H1 (cell line): ENCODE measurements at regions not wholly inside any gene's neighbourhood (a gene's known extent, or its start where the extent isn't known, plus 50 kb on each side); places are given as distances from the start of the nearest gene placed in this dataset.

Experiments
- CTCF ChIA-PET: fragments of 300-600 bp; sonication (Branson Sonifier 250); formaldehyde crosslinking; loops from one replicate; lab custom pipeline; 2021; ENCODE audit not compliant: partially characterized antibody; lab: Charles Lee
- POLR2A ChIA-PET: fragments of 300-600 bp; sonication (Branson Sonifier 250); formaldehyde crosslinking; loops from one replicate; lab custom pipeline; 2021; ENCODE audit warnings: inconsistent platforms; ENCODE audit not compliant: partially characterized antibody; lab: Charles Lee
- DNase-seq, 2 experiments: peaks; one replicate each; pipeline versions ENCODE4 v3.0.0 to v3.0.0-alpha.2; 2010 to 2022; ENCODE audit warnings: low spot score in 2 of 2, low read depth in 1 of 2, mixed read lengths in 1 of 2
- FAIRE-seq: peaks from 2 replicates; lab custom pipeline; 2011; peaks lifted over from hg19 to GRCh38; lab: Jason Lieb, UNC
- H2AFZ ChIP-seq: 2 replicates; pipeline ENCODE4 v1.8.1; 2012; ENCODE audit warnings: low read length, inconsistent platforms
- H2AK5ac ChIP-seq: 2 replicates; pipeline ENCODE4 v1.6.1; 2013; ENCODE audit warnings: low read depth, low read length
- H2BK120ac ChIP-seq: replicated peaks from 2 replicates; pipeline ENCODE3; 2013; ENCODE audit warnings: low read depth, low read length, inconsistent platforms
- H2BK12ac ChIP-seq: 2 replicates; pipeline ENCODE4 v1.6.1; 2013; ENCODE audit warnings: low read depth, low read length
- H2BK15ac ChIP-seq: 2 replicates; pipeline ENCODE4 v1.6.1; 2013; ENCODE audit warnings: low read length
- H2BK20ac ChIP-seq: 2 replicates; pipeline ENCODE4 v1.6.1; 2013; ENCODE audit warnings: low read length
- H2BK5ac ChIP-seq: 2 replicates; pipeline ENCODE4 v1.6.1; 2013; ENCODE audit warnings: low read depth, low read length
- H3K14ac ChIP-seq: 2 replicates; pipeline ENCODE4 v1.6.1; 2013; ENCODE audit warnings: inconsistent platforms; ENCODE audit not compliant: insufficient read length
- H3K18ac ChIP-seq: 2 replicates; pipeline ENCODE4 v1.6.1; 2013; ENCODE audit warnings: low read length; ENCODE audit errors: extremely low read depth
- H3K23ac ChIP-seq: 2 replicates; pipeline ENCODE4 v1.6.1; 2013; ENCODE audit warnings: inconsistent platforms; ENCODE audit not compliant: insufficient read length
- H3K23me2 ChIP-seq: 2 replicates; pipeline ENCODE4 v1.6.1; 2013; ENCODE audit warnings: low read depth, low read length
- H3K27ac ChIP-seq: 2 replicates; pipeline ENCODE4 v1.6.1; 2011; ENCODE audit warnings: low read depth, low read length, inconsistent platforms
- H3K27me3 ChIP-seq, 4 experiments: replicated peaks in 1 of 4; 1 replicate in 1 of 4; 2 replicates in 3 of 4; pipeline versions ENCODE4 v1.6.1 to v1.8.1; 2011 to 2013; ENCODE audit warnings: low read length in 3 of 4, mild to moderate bottlenecking in 3 of 4, inconsistent platforms in 2 of 4, mixed read lengths in 2 of 4, moderate library complexity in 1 of 4; ENCODE audit not compliant: control insufficient read depth in 3 of 4, insufficient read depth in 3 of 4; ENCODE audit errors: extremely low read depth in 1 of 4
- H3K36me3 ChIP-seq, 4 experiments: 2 replicates each; pipeline versions ENCODE4 v1.6.1 to v1.8.1; 2011 to 2013; ENCODE audit warnings: mild to moderate bottlenecking in 4 of 4, low read length in 3 of 4, moderate library complexity in 2 of 4, control low read depth in 1 of 4, inconsistent platforms in 1 of 4; ENCODE audit not compliant: insufficient read depth in 4 of 4, control insufficient read depth in 2 of 4
- H3K4ac ChIP-seq: replicated peaks from 2 replicates; pipeline ENCODE3; 2013; ENCODE audit warnings: low read length, low read depth, mixed read lengths, inconsistent platforms; ENCODE audit not compliant: insufficient read length
- H3K4me1 ChIP-seq, 4 experiments: replicated peaks in 1 of 4; 1 replicate in 1 of 4; 2 replicates in 3 of 4; pipeline versions ENCODE4 v1.6.1 to v1.8.1; 2011 to 2013; ENCODE audit warnings: low read length in 3 of 4, inconsistent platforms in 2 of 4, mixed read lengths in 1 of 4; ENCODE audit not compliant: insufficient read depth in 4 of 4, control insufficient read depth in 3 of 4
- H3K4me2 ChIP-seq, 2 experiments: 2 replicates each; pipeline versions ENCODE4 v1.6.1 to v1.8.1; 2011 to 2013; ENCODE audit warnings: low read depth in 2 of 2, low read length in 2 of 2, control low read depth in 1 of 2, inconsistent platforms in 1 of 2, mild to moderate bottlenecking in 1 of 2; ENCODE audit not compliant: insufficient read depth in 1 of 2
- H3K4me3 ChIP-seq, 4 experiments: fragments of 200-600, 300-600 bp in 1 of 4; sonication (generic), shearing (Covaris generic), sonication (Bioruptor Twin) in 1 of 4; 2 replicates each; pipeline versions ENCODE4 v1.5.1 to v1.8.1; 2011 to 2016; ENCODE audit warnings: low read length in 4 of 4, low read depth in 3 of 4, control low read depth in 2 of 4, inconsistent platforms in 2 of 4, mild to moderate bottlenecking in 2 of 4, mixed read lengths in 1 of 4, moderate library complexity in 1 of 4; ENCODE audit not compliant: insufficient read depth in 2 of 4; ENCODE audit errors: extremely low read depth in 1 of 4
- H3K56ac ChIP-seq: replicated peaks from 2 replicates; pipeline ENCODE3; 2013; ENCODE audit warnings: low read depth, mild to moderate bottlenecking, mixed read lengths, low read length, inconsistent platforms; ENCODE audit not compliant: insufficient read length
- H3K79me1 ChIP-seq: 2 replicates; pipeline ENCODE4 v1.6.1; 2013; ENCODE audit warnings: low read depth, low read length, control low read depth
- H3K79me2 ChIP-seq, 2 experiments: 2 replicates each; pipeline versions ENCODE4 v1.6.1 to v1.8.1; 2012 to 2013; ENCODE audit warnings: low read length in 2 of 2, mild to moderate bottlenecking in 2 of 2, inconsistent platforms in 1 of 2; ENCODE audit not compliant: insufficient read depth in 2 of 2, control insufficient read depth in 1 of 2
- H3K9ac ChIP-seq, 4 experiments: replicated peaks in 1 of 4; 1 replicate in 1 of 4; 2 replicates in 3 of 4; pipeline versions ENCODE4 v1.6.1 to v1.8.1; 2011 to 2013; ENCODE audit warnings: low read depth in 3 of 4, low read length in 3 of 4, control low read depth in 2 of 4, mild to moderate bottlenecking in 2 of 4, moderate library complexity in 2 of 4, inconsistent platforms in 1 of 4; ENCODE audit errors: extremely low read depth in 1 of 4
- H3K9me3 ChIP-seq, 2 experiments: 2 replicates each; pipeline versions ENCODE4 v1.6.1 to v1.8.1; 2012 to 2013; ENCODE audit warnings: mild to moderate bottlenecking in 2 of 2, moderate library complexity in 2 of 2, control low read depth in 1 of 2, inconsistent platforms in 1 of 2, low read depth in 1 of 2, low read length in 1 of 2, mixed read lengths in 1 of 2; ENCODE audit not compliant: insufficient read depth in 2 of 2
- H4K20me1 ChIP-seq, 2 experiments: replicated peaks in 1 of 2; 2 replicates each; pipeline versions ENCODE3 to v1.8.1; 2011 to 2013; ENCODE audit warnings: inconsistent platforms in 2 of 2, low read length in 2 of 2, mild to moderate bottlenecking in 1 of 2; ENCODE audit not compliant: insufficient read depth in 2 of 2, control insufficient read depth in 1 of 2
- H4K5ac ChIP-seq: 2 replicates; pipeline ENCODE4 v1.6.1; 2013; ENCODE audit warnings: low read length, low read depth, mixed read lengths, inconsistent platforms; ENCODE audit not compliant: insufficient read length
- H4K8ac ChIP-seq: 2 replicates; pipeline ENCODE4 v1.8.0; 2013; ENCODE audit warnings: mild to moderate bottlenecking, moderate library complexity, low read length, inconsistent platforms; ENCODE audit not compliant: insufficient read depth; ENCODE audit errors: extremely low read depth
- H4K91ac ChIP-seq: replicated peaks from 2 replicates; pipeline ENCODE3; 2013; ENCODE audit warnings: low read length, mixed read lengths, inconsistent platforms; ENCODE audit not compliant: insufficient read length
- FOSL1 ChIP-seq: IDR thresholded peaks from 2 replicates; pipeline ENCODE4 v1.6.1; 2011; ENCODE audit warnings: mild to moderate bottlenecking, low read depth, low read length, moderate library complexity; ENCODE audit not compliant: insufficient read depth
- JUN ChIP-seq: IDR thresholded peaks from 2 replicates; pipeline ENCODE4 v1.6.1; 2011; ENCODE audit warnings: low read depth, mild to moderate bottlenecking, improper control_type of control experiment, low read length
- KDM4A ChIP-seq: IDR thresholded peaks from one replicate; pipeline ENCODE4 v1.7.1; 2012; ENCODE audit warnings: low read depth, mild to moderate bottlenecking, moderate library complexity, low read length, inconsistent platforms; ENCODE audit not compliant: severe bottlenecking
- POLR2AphosphoS5 ChIP-seq: IDR thresholded peaks from 2 replicates; pipeline ENCODE4 v1.6.1; 2011; ENCODE audit warnings: low read depth, low read length
- SRF ChIP-seq: IDR thresholded peaks from 2 replicates; pipeline ENCODE4 v1.6.1; 2011; ENCODE audit warnings: mild to moderate bottlenecking, low read depth, low read length, moderate library complexity
- WGBS, 2 experiments: shearing (Covaris generic) in 1 of 2; methylation state at CpG; one replicate each; pipeline versions ENCODE4 v1.1.6 to v1.1.7; 2013 to 2015; ENCODE audit warnings: low lambda C conversion rate in 2 of 2, mixed read lengths in 2 of 2, inconsistent platforms in 1 of 2, low coverage in 1 of 2, missing lambda C conversion rate in 1 of 2; ENCODE audit not compliant: insufficient replicate concordance in 2 of 2, insufficient coverage in 1 of 2, insufficient read length in 1 of 2; ENCODE audit errors: extremely low coverage in 1 of 2, missing lambda C conversion rate in 1 of 2; 5-methylcytosine and 5-hydroxymethylcytosine counted together

GRCh38 chr12:34626363-34627157, 604.3 kb downstream of the ALG10 start:
- ChIA-PET CTCF (no interaction called here), POLR2A (no interaction called here)
- H3K36me3 ChIP-seq, result no peaks in the 10 kb centered on the region
- WGBS, 2 experiments, result 83% methylated on average over 5 of the region's 5 CpGs; no CpG with 5 or more reads in 1 of the 2 experiments
- no peak overlapping the region for H2BK15ac ChIP-seq
- no peak for DNase-seq
- no peaks in the 10 kb centered on the region for H3K79me2 ChIP-seq
- peaks cover 64 to 66% of the 10 kb centered on the region in 2 experiments for H3K9me3 ChIP-seq
- H3K79me1 ChIP-seq, result no peaks in the 10 kb centered on the region
- no peaks in the 10 kb centered on the region for H3K23me2 ChIP-seq
- no peak overlapping the region for H4K8ac ChIP-seq
- no peak for FAIRE-seq
- H2BK120ac ChIP-seq, result no peak overlapping the region
- H2BK5ac ChIP-seq, result no peak overlapping the region
- no peak overlapping the region for H2AFZ ChIP-seq
- H2BK20ac ChIP-seq, result no peak overlapping the region
- no peak overlapping the region for H3K23ac ChIP-seq
- no peak overlapping the region for H3K14ac ChIP-seq
- no peak overlapping the region for H3K4me3 ChIP-seq
- no peak overlapping the region for H2BK12ac ChIP-seq
- H3K18ac ChIP-seq, result no peak overlapping the region
- H3K4ac ChIP-seq, result no peak overlapping the region
- H3K9ac ChIP-seq, result no peak overlapping the region
- H3K27ac ChIP-seq, result no peak overlapping the region
- H3K4me1 ChIP-seq, result no peaks in the 10 kb centered on the region
- no peak overlapping the region for H3K56ac ChIP-seq
- no peaks in the 10 kb centered on the region for H4K20me1 ChIP-seq
- H4K91ac ChIP-seq, result no peak overlapping the region
- no peak overlapping the region for H3K4me2 ChIP-seq
- H4K5ac ChIP-seq, result no peak overlapping the region
- TF ChIP-seq POLR2AphosphoS5 (no peak), FOSL1 (no peak), SRF (no peak), JUN (no peak), KDM4A (no peak)
- H2AK5ac ChIP-seq, result no peak overlapping the region
- H3K27me3 ChIP-seq, result no peaks in the 10 kb centered on the region
